ENCODE measurements at regions not wholly inside any gene's neighbourhood (a gene's known extent, or its start where the extent isn't known, plus 50 kb on each side); places are given as distances from the start of the nearest gene placed in this dataset.

DNA sequence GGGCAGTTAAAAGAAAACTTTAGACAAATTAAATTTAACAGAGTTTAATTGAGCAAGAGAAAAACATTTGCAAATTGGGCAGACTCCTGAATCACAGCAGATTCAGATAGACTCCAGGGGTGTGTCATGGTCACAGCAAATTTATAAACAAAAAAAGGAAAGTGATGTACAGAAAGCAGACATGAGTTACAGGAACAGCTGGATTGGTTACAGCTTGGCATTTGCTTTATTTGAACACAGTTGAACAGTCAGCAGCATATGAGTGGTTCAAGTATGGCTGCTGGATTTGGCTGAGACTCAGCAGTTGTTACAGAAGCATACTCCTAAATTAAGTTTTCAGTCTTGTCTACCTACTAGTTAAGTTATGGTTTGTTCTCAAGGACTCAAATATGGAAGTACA is 82.3 kb upstream of the NYAP2 start:
- TF ChIP-seq EP300 (IDR thresholded peaks at IDR 0.05; ENCODE audit: low read depth in 2 of 2, low read length in 2 of 2): no peak
- TF ChIP-seq EP300 (CRISPR knock-in tag; IDR thresholded peaks at IDR 0.05; ENCODE audit: borderline replicate concordance): no peak
- TF ChIP-seq, protein P1, sequence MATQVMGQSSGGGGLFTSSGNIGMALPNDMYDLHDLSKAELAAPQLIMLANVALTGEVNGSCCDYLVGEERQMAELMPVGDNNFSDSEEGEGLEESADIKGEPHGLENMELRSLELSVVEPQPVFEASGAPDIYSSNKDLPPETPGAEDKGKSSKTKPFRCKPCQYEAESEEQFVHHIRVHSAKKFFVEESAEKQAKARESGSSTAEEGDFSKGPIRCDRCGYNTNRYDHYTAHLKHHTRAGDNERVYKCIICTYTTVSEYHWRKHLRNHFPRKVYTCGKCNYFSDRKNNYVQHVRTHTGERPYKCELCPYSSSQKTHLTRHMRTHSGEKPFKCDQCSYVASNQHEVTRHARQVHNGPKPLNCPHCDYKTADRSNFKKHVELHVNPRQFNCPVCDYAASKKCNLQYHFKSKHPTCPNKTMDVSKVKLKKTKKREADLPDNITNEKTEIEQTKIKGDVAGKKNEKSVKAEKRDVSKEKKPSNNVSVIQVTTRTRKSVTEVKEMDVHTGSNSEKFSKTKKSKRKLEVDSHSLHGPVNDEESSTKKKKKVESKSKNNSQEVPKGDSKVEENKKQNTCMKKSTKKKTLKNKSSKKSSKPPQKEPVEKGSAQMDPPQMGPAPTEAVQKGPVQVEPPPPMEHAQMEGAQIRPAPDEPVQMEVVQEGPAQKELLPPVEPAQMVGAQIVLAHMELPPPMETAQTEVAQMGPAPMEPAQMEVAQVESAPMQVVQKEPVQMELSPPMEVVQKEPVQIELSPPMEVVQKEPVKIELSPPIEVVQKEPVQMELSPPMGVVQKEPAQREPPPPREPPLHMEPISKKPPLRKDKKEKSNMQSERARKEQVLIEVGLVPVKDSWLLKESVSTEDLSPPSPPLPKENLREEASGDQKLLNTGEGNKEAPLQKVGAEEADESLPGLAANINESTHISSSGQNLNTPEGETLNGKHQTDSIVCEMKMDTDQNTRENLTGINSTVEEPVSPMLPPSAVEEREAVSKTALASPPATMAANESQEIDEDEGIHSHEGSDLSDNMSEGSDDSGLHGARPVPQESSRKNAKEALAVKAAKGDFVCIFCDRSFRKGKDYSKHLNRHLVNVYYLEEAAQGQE (IDR thresholded peaks at IDR 0.05; ENCODE audit: borderline replicate concordance in 1 of 2, low read depth in 1 of 2, low read length in 2 of 2): no peak
- no peak for TF ChIP-seq CHCHD3 (CRISPR knock-in tag; IDR thresholded peaks at IDR 0.05)
- no peak for TF ChIP-seq EZH2 (conservative IDR thresholded peaks at IDR 0.05; ENCODE audit: low read depth, low read length)
- no peak for TF ChIP-seq FOSL1 (CRISPR knock-in tag; IDR thresholded peaks at IDR 0.05; ENCODE audit: borderline replicate concordance)
- TF ChIP-seq KDM5A (IDR thresholded peaks at IDR 0.05; ENCODE audit: borderline replicate concordance, low read length): no peak
